DMS79 (cell line): ENCODE measurements at regions not wholly inside any gene's neighbourhood (a gene's known extent, or its start where the extent isn't known, plus 50 kb on each side); places are given as distances from the start of the nearest gene placed in this dataset.

Experiments used
- DNase-seq: peaks from one replicate; lab custom pipeline; 2025; lab: John Stamatoyannopoulos, UW

DNA sequence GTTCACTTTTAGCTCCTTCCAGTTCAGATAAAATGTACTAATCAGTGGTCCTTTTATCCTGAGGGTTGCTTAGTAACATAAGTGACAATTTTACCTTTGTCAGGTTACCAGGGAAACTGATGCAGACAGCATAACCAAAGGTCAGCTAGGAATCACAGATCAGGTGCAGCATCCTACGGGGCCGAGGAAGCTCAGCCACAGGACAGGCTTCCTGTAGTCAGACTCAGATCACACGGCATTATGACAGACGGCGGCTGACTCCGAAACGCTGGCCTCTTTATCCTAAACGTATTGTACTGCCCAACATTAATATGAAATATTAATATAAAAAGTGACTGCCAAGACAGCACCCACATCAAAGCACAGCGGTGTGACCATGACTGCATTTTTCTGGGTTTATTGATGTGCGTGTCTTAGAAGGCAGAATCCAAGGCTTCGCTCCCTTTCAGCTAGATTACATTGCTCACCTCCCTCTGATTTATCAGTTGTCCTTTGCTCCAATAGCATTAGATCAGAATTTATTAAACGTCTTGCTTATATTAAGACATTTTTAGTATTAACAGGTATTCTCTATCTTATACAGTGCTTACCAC lies 444.5 kb downstream of the CMPK2 start:
- no peak for DNase-seq

DNA sequence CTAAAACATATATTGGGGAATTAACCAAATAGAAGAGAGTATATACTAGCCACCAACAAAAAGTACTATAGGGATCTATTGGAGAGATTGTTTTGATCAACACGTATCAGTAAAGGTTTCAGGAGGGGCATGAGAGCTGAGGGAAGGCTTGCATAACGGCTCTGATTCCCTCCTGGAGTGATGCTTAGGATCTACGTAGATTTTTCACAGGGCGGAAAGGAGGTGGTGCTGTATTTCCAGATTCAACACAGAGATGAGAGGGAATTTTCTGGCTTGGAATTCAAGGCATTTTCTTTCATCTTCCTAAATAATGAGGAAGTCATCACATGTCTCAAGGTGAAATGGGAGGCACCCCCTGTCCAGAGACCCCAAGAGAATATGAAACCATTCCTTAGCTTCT lies 443.8 kb downstream of the CMPK2 start:
- DNase-seq = no peak

DNA sequence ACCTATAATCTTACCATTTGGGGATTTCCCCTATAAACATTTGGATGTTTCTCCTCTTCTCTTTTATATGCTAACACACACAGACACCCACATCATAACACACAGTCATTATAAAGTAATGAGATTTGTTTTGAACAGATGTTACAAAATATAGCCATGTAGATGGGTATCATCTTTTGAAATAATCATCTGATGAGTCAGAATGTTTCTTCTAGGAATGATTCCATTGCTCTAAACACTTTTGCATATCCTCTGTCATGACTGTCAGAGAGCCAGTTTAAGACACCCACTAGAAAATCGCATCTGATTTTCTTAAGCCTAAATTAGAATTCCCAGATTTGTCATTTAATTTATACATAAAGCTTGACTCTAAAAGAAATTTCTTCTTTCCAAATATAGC lies 442.6 kb downstream of the CMPK2 start:
- no peak for DNase-seq

DNA sequence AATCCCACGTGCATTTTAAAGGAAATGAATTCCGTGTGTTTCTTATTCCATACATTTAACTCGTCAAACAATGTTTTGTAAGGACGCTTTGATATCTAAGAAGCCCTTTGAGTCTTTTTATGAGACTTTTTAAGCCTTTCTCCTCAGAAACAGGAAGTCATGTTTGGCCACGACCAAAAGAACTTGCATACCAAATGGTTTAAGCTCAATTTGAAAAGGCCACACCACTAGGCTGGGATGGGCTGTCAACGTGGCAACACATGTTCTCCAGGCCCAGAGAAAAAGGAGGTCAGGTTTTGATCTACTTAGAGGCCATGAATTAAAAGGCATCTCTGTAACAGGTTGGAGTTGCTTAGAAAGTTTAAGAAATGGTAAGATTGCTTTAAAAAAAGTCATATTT lies 441.8 kb downstream of the CMPK2 start:
- DNase-seq = no peak

DNA sequence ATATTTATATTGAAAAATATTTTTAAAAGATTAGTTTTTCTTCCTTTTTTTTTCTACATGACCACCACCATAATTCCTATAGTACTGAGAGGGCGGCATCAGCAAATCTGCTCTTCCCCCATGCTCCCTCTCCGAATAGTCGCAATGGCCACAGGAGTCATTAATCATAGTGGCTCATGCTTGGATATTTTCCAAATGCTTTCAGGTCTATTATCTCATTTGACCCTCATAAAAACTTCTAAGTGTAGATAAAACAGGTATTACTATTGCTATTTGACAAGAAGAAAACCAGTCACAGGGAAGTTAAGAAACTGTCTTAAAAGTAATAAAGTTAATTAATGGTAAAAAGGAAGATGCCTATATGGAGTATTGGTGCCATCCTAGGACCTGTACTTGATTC lies 440.7 kb downstream of the CMPK2 start:
- DNase-seq = no peak

DNA sequence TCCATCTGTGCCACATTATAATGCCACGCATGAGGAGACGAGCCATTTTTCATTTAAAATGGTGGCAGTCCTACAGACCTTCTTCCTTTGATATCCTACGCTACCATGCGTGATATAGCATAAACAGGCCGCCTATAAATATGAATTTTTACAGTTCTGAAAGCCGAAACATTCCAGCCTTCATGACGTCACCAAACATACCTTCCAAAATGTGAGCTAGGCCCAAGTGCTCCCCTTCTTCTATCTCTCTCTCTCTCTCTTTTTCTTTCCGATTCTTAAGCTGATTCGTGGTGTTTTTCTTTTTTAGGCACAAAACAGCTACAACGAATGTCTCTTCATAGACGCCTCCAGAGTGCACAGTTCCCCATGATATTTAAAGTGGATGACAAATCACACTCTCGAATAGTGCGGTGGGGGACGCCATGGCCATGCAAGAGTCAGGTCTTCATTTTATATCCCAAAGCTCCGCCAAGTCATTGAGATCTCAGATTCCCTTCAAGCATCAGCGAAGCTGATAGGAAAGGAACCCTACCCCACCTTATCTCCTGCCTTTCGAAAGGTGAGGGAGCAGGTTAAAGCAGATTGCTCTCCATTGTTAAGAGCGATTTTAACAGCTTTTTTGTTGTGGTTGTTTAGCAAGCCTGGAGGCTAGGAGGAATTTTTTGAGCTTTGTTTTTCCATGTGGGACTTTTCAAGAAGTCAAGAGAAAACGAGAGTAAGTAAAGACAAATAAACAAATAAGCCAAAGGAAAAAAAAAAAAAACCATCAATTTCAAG lies 436.3 kb downstream of the CMPK2 start:
- DNase-seq = no peak

DNA sequence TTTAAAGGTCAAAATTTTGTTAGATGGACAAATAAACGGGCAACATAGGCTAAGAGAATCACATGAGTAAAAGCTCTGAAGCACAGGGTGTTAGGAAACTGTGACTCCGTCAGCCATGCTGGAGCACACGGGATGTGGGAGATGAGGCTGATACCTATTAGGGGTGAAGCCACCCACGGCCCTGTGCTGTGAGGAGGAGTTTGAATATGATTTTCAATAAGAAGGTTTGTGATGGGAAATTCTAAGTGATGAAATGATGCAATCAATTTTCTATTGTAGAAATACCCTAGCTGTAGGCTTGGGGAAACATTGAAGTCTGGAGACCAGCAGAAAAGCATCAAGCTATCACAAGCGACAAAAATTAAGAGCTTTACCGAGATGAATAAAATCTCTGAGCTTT lies 431.3 kb downstream of the CMPK2 start:
- DNase-seq = no peak

DNA sequence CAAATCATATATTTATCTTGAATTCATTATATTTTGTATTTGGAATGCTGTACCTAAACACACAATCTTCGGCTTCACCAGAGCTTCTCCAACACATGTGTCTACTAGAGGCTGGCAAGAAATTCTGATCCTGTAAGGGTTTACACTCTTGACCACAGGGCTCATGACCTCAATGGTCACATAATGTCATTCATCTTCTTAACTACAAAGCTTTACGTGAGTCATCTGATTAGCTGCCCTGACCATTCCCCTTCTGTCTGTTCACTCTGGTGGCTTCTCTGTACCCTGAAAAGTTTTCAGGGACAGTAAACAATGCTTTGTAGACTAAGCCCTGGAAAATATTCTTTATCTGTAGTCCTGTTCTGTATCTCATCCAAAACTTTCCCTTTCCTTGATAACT lies 423.9 kb downstream of the CMPK2 start:
- no peak for DNase-seq

DNA sequence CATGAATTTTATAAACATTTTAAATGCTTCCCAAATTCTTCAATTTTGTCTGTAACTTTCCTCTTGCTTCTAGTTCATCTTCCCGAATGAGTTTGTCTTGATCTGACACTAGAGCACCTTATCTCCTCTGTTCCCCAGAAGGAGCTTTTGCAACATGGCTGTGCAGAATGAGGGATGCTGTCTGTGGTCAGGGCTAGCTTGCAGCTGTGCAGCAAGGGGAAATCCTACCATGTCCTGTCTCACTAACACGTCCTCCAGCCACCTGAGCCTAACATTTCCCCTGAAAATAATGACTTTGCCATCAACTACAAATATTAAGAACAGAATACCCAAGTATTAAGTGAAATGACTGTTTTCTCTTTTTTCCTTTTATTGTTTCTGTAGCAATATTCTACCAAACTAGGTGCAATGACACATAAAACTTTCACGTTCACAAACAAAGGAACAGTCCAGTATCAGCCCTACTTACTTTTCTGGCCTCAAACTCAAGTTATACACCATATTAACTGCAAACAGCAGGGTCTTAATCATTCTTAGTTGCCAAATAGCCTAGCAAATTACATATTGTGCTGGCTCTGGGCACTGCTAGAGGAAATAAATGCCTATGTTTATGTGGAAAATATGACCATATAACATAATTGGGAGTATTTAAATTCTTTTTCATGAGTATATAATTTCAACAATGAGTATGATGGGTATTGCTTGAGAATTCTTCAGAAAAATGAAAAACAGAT lies 423.3 kb downstream of the CMPK2 start:
- DNase-seq = no peak

DNA sequence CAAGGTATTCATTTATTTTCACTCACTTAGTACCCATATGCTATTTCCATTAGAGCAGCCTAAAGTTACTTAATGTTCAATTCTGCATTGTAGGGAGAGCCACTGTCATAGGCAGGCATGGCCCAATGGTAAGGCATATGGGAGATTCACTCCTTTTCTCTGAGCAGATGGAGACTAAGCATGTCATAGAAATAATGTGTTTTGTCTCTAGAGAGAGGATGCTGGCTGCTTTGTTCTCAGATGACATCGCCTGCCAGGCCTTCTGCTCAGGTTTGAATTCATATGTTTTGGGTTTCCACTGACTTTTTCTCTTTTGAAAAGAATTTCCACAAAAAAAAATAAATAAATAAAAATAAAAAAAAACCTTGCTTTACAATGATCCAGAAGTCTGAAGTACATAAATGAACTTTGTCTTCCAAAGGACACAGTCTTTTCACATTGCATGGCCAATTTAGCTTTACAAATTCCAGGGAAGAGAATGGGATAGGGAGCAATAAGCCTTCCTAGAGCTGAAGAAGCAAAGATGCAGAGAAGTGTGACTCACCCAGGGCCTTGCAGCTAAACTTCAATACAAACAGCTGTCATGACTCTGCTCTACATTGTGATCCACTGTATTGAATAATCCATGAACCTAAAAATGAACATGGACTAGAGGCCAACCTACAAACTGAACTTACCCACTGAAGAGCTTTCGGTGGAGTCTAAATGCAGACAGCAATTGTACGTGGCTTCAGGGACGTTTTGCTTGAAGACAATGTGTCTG lies 422.5 kb downstream of the CMPK2 start:
- no peak for DNase-seq

DNA sequence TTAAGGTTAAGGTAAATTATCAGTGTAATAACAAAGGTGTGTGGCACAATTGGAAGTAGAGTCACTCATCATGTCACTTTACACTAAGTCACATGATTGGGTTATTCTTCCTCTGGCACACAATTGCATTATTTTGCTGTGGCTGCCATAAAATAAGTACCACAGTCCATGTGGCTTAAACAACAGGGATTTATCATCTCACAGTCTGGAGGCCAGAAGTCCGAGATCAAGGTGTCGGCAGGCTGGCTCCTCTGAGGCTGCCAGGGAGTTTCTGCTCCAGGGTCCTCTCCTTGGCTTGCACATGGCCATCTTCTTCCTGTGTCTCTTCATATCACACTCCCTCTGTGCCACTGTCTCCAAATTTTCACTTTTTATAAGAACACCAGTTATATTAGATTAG lies 421.2 kb downstream of the CMPK2 start:
- no peak for DNase-seq

DNA sequence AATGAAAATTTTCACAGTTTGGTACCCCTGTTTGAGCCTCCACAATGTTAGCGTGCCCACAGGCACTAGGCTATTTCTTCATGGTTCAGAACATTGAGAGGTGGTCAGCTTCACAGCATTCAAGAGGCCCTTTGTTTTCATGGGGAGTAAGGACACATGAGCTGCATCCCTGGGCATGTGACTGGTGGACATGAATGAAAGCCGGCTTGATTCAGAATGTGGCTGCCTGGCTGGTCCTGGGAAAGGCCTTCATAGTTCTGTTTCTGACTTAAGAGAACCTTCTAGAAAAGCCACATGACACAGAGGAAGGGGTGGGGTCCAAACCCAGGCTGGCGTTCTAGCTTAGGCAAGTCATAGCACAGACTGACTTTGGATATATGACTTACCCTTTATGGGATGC lies 420.6 kb downstream of the CMPK2 start:
- DNase-seq = no peak

DNA sequence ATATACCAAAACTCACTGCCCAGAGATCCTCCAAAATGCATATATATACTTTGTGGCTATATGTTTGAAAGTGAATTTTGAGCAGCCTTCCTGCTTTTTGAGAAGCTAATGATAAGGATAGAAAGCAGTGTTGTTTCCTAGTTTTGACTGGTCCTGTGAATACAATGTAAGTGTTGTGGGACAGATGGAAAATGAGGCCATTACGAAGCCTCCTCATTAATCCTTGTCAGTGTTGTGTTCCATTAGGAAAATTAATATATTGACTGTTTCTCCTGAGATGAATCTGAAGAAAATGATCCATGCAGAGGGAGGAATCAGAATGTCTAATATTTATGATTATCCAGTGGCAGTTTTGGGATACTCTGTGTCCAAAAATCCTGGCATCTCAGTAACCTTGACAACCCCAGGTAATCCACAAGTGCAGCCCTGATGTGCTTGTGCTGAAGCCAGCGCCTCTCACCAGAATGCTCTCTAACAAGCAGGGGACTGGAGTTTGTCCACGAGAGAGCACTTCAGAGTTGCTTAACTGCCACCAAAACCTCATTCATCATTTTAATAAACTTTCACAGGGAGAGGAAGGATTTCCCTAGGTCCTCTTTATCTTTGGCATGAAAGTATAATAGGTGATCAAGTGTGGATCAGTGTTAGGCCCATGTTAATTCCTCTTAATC lies 418.6 kb downstream of the CMPK2 start:
- DNase-seq = no peak

DNA sequence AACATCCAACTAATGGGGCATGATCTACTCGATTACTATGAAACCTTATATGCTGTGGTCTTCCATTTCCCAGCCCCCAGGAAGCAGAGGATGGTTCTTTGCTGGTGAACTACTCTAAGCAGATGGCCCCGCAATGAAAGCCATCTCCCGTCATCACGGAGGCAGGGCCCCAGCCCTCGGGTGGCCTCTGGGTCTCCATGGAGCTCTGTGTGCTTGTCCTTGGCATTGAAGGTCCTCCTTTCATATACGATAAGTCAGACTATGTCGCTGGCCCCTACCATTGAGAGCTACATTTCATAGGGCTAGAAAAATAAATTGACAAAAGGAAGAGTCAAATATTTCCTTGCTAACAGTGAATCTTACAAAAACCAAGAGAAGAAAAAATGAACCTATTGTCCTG lies 416.8 kb downstream of the CMPK2 start:
- no peak for DNase-seq

DNA sequence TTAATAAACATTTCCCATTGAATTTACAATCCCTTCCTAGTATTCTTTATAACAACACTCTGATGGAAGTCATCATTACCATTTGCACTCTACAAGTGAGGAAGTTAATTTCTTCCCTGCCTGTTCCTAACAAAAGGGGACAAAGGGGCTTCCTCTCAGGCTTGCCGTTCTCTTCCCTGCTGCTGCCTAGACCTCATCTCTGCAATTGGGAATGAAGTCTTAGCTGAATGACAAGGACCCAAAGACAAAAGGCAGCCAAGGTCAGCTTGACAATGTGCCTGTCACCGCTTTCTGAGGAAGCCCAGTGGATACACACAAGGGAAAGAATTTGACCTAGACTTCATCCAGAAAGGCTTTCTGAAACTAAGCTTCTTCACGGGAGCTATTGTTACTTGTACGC lies 416.4 kb downstream of the CMPK2 start:
- no peak for DNase-seq

DNA sequence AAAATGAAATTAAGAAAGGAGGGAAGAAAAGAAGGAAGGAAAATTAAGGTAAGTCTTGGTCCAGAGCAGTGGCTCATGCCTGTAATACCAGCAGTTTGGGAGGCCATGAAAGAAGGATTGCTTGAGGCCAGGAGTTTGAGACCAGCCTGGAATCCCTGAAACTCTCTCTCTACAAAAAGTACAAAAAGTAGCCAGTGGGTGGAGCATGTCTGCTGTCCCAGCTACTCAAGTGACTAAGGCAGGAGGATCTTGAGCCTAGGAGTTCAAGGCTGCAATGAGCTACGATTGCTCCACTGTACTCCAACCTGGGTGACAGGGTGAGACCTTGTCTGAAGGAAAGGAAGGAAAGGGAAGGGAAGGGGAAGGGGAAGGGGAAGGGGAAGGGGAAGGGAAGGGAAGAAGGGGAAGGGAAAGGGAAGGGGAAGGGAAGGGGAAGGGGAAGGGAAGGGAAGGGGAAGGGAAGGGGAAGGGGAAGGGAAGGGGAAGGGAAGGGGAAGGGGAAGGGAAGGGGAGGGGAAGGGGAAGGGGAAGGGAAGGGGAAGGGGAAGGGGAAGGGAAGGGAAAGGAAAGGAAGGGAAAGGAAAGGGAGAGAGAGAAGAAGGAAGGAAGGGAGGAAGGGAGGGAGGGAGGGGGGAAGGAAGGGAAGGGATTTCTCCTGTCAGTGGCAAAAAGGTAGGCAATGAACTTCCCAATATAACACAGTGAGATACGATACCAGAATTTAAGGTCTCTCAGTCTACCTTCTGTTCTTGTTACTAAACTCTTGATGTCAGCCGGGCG lies 412.8 kb downstream of the CMPK2 start:
- no peak for DNase-seq

DNA sequence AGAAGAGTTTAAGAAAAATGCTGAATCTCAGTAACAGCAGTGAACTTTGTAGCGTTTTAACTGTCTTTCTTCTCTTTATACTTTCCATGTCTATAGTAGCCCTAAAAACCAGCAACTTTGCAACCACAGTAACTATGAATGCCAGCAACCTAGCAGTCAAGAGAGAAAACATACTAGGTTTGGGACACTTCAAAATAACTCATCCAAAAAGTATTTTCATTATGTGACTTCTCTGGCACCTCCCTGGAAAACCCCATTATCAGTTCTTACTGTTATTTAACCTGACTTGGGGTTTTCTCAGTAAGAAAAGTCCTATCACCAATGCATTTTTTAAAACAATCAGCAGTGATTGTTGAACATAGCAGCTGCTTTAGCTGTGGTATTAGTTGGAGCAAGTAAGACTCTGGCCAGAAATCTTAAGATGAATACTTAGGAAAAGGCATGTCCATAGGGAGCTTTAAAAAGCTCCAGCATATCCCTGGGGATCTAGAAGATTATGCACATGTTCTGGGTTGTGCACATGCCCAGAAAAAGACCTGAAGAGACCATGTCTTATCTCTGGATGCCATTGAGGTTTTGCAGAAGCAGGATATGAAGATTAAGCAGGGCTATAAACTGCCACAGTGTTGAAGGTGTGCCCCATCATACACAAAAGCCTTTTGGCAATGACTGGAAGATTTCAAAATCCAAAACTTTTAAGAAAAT lies 411.3 kb downstream of the CMPK2 start:
- DNase-seq = no peak

DNA sequence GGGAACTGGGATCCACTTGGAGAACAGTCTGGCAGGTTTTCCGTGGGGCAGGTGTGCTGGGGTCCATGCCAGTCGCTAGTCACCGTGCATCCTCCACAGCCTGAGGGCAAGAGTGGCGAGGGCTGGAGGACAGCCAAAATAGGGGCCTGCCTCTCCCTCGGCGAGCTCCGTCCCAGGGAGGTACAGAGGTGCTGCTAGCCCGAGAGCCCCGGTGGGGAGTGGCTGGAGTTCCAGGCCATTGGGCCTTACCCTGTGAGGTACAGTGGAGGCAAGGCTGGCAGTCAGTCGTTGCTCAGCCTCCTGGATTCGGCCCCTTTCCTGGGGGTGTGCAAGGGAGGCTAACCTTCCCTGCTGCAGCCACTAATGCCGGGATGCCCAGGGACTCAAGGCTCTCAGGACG lies 406.6 kb downstream of the CMPK2 start:
- DNase-seq = no peak

DNA sequence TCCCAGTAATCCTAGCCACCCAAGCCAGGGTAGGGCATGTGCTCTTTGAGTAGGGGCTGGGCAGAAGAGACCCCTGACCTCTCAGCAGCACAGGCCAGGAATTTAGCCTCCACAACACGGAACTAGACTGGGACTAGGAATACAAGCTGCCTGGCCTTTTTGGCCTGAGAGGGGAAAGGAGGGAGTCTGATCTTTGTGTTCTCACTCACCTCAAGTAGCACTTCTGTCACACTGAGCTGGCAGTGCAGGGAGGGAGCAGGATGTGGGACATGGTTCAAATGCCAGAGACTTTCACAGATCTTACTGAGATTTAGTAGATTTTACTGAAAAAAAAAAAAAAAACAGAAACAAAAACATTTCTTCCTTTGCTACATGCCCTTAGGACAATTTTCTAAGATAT lies 395.2 kb downstream of the CMPK2 start:
- peak; percentile 4 for DNase-seq

DNA sequence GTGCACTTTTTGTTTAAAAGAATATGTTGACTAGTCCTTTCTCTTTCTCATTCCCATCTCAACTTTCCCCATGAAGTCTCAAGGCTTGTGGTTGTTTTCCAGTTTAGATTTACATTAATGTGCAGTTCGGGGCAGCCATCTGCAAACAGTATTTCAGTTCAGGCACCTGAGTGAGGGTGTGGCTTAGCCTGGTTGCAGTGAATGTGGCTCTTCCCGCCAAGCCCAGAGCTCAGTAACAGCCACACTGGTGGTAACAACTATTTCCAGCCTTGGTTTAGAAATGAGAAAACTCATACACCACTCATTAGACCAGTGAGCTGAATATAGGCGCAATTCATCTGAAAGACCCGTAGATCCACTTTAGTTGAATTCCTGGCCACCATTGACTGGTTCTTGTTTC lies 394.3 kb downstream of the CMPK2 start:
- no peak for DNase-seq
